KOPT-K1 (cell line): ENCODE measurements at regions not wholly inside any gene's neighbourhood (a gene's known extent, or its start where the extent isn't known, plus 50 kb on each side); places are given as distances from the start of the nearest gene placed in this dataset.
"Not testable (repeated sequence)": the region's sequence is repeated elsewhere in the genome, so short reads cannot be mapped to it uniquely, and the experiment has no call there.

Source experiments
- H3K27ac ChIP-seq: fragments of 200-600 bp; sonication (generic); 2 replicates; pipeline ENCODE4 v1.5.1; 2016; ENCODE audit warnings: antibody characterized with exemption, mild to moderate bottlenecking, low read depth, low read length; ENCODE audit not compliant: poor library complexity, severe bottlenecking
- H3K36me3 ChIP-seq: fragments of 200-600 bp; sonication (generic); 2 replicates; pipeline ENCODE4 v1.5.1; 2017; ENCODE audit warnings: antibody characterized with exemption, mild to moderate bottlenecking, low read length, moderate library complexity; ENCODE audit not compliant: insufficient read depth
- H3K9me3 ChIP-seq: fragments of 200-600 bp; sonication (generic); 2 replicates; pipeline ENCODE4 v1.5.1; 2017; ENCODE audit warnings: antibody characterized with exemption, low read length, mild to moderate bottlenecking; ENCODE audit not compliant: insufficient read depth, poor library complexity, severe bottlenecking

- Histone ChIP-seq H3K36me3 (no peaks in the 10 kb centered on the region), H3K27ac (no peak overlapping the region), H3K9me3 (no peaks in the 10 kb centered on the region)
Observed at GRCh38 chr13:89113744-89114143, 1442.6 kb downstream of the SLITRK5 start.

- H3K27ac ChIP-seq, result no peak overlapping the region
- no peaks in the 10 kb centered on the region for H3K9me3 ChIP-seq
- H3K36me3 ChIP-seq, result no peaks in the 10 kb centered on the region
Observed at GRCh38 chr13:89115307-89115706, 1444.1 kb downstream of the SLITRK5 start.

GRCh38 chr13:89136678-89137077, 1465.5 kb downstream of the SLITRK5 start:
- Histone ChIP-seq H3K9me3 (no peaks in the 10 kb centered on the region), H3K27ac (no peak overlapping the region), H3K36me3 (no peaks in the 10 kb centered on the region)

DNA sequence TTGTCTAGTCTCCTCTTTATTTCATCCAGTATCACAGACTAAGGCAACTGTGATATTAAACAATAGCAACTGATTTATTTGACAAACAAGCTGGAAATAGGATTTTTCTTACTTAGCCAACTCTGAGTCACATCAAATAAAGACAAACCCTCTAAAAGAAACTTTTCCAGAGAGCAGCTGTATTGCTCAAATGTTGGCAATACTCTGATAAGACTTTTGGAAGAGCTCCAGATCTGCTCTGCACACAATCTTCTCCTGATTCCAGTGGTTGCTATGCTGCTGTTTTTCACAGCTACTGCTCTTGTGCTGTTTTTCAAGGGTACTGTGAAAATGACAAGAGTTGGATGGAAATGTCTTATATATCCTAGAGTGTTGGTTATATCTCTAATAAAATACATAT, 1479.2 kb downstream of the SLITRK5 start:
- Histone ChIP-seq H3K36me3 (no peaks in the 10 kb centered on the region), H3K27ac (no peak overlapping the region), H3K9me3 (no peaks in the 10 kb centered on the region)

DNA sequence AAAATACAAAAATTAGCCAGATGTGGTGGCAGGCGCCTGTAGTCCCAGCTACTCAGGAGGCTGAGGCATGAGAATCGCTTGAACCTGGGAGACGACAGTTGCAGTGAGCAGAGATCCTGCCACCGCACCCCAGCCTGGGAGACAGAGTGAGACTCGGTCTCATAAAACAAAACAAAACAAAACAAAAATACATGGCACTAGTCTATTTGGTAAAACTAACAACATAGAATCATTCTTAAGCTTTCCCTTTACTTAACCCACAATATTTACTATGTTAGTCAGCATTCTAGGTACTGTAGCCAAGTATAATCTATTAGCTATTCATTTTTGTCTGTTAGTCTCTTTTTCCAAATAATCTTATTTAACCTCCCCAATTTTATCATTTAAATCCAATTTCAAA, 1482.8 kb downstream of the SLITRK5 start:
- Histone ChIP-seq H3K27ac (no peak overlapping the region), H3K9me3 (no peaks in the 10 kb centered on the region), H3K36me3 (no peaks in the 10 kb centered on the region)

DNA sequence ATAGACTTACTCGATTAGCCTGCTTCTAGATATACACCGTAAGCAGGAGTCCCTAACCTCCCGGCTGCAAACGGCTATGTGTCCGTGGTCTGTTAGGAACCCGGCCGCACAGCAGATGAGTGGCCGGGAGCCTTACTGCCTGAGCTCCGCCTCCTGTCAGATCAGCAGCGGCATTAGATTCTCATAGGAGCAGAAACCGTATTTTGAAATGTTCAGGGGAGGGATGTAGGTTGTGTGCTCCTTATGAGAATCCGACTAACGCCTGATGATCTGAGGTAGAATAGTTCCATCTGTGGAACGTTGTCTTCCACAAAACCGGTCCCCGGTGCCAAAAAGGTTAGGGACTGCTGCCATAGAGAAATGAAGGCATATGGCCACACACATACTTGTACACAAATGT, 1491.9 kb downstream of the SLITRK5 start:
- Histone ChIP-seq H3K36me3 (no peaks in the 10 kb centered on the region), H3K27ac (no peak overlapping the region), H3K9me3 (no peaks in the 10 kb centered on the region)

DNA sequence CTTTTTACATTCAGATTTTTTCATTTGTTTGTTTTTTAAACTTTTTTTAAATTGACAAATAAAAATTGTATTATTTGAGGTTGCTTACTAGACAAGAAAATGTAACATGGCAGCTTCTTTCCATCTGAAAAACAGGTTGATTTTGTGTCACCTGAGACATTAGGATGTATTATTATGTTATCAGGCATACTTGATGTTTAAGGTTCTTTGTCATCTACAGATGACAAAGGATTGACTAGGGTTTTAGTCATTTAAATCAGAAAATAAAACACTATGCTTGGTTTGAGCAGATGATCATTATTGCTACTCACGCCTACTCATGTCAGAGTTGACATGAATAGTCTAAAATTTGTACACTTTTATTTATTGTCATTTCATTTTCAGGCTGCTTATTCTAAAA, 1494.5 kb downstream of the SLITRK5 start:
- Histone ChIP-seq H3K27ac (no peak overlapping the region), H3K9me3 (no peaks in the 10 kb centered on the region), H3K36me3 (no peaks in the 10 kb centered on the region)

DNA sequence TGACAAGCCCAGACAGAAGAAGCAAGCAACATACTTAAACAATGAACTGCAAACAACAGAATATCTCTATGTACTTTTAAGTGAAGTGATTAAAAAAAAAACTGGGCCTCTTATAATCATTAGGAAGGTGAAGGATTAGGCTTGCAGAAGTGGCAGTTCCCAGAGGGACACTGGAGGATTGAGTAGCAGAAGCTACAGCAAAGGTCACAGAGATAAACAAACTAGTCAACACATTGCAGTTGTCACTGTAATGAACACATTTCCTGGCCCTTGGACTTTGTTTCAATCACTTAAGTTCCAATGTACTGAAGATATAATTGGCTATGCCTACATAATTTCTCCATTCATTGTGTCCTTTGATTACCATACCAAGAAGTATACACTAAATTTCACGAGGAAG, 1498.8 kb downstream of the SLITRK5 start:
- Histone ChIP-seq H3K36me3 (no peaks in the 10 kb centered on the region), H3K27ac (no peak overlapping the region), H3K9me3 (no peaks in the 10 kb centered on the region)

GRCh38 chr13:89181041-89181440, 1509.9 kb downstream of the SLITRK5 start:
- no peak overlapping the region for H3K27ac ChIP-seq
- no peaks in the 10 kb centered on the region for H3K9me3 ChIP-seq
- no peaks in the 10 kb centered on the region for H3K36me3 ChIP-seq

DNA sequence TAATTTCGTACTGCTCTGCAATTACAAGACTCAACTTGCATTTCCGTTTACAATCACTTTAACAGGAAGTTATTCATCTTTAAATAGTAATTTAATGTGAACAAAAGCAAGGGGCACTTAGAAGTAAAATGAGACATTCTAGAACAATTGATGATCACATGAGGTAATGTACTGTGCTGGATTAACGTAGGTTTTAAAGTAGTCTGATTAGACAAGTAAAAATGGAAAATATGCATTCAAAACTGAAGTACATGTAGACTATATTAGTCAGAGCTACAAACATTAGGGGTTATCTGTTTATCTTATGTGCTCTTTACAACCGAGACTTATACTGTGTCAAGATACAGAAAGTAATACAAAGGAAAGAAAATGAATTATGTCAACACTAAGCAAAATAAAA, 1528.0 kb downstream of the SLITRK5 start:
- Histone ChIP-seq H3K9me3 (no peaks in the 10 kb centered on the region), H3K36me3 (no peaks in the 10 kb centered on the region), H3K27ac (no peak overlapping the region)

- Histone ChIP-seq H3K27ac (no peak overlapping the region), H3K36me3 (no peaks in the 10 kb centered on the region), H3K9me3 (no peaks in the 10 kb centered on the region)
Observed at GRCh38 chr13:89204435-89204834, 1533.3 kb downstream of the SLITRK5 start.

GRCh38 chr13:89205856-89206520, 1534.8 kb downstream of the SLITRK5 start:
- Histone ChIP-seq H3K36me3 (no peaks in the 10 kb centered on the region), H3K27ac (no peak overlapping the region), H3K9me3 (no peaks in the 10 kb centered on the region)

- no peaks in the 10 kb centered on the region for H3K36me3 ChIP-seq
- H3K9me3 ChIP-seq, result no peaks in the 10 kb centered on the region
- no peak overlapping the region for H3K27ac ChIP-seq
Observed at GRCh38 chr13:89212186-89212585, 1541.0 kb downstream of the SLITRK5 start.

DNA sequence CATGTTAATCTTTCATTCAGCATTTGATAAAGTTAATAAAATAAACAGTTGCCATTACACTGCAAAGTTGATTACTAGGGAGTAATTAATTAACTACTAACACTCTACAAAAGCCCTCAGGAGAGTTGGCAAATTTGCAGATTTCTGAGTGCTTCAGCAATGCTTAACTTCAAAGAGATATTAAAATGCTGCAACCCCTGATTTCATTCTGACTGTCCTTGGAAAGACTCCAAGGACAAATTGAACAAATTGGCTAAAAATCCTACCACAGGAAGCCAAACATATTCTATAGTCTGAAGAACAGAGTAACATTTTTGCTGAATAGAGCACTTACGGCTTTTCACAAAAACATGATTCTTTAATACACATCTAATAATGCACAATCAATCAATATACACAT, 1543.0 kb downstream of the SLITRK5 start:
- H3K36me3 ChIP-seq, result no peaks in the 10 kb centered on the region

GRCh38 chr13:89215319-89215718, 1544.1 kb downstream of the SLITRK5 start:
- not testable (repeated sequence) for H3K27ac ChIP-seq, H3K9me3 ChIP-seq, H3K36me3 ChIP-seq

More for the DNA sequence above, 1543.0 kb downstream of the SLITRK5 start:
- Histone ChIP-seq H3K27ac (no peak overlapping the region), H3K9me3 (no peaks in the 10 kb centered on the region)

GRCh38 chr13:89217813-89218212, 1546.6 kb downstream of the SLITRK5 start:
- H3K36me3 ChIP-seq, result no peaks in the 10 kb centered on the region
- H3K9me3 ChIP-seq, result no peaks in the 10 kb centered on the region
- H3K27ac ChIP-seq, result no peak overlapping the region
